Trophoblast cell (in vitro differentiated cells and primary cell): ENCODE measurements at regions not wholly inside any gene's neighbourhood (a gene's known extent, or its start where the extent isn't known, plus 50 kb on each side); places are given as distances from the start of the nearest gene placed in this dataset.
A peak's percentile ranks its signal among the peaks of the same experiment; 100 is the strongest.

ENCODE experiments used
- DNase-seq, 2 donors: peaks; one replicate each; pipeline ENCODE4 v3.0.0-alpha.2; 2016
- H2AFZ ChIP-seq: 2 replicates; pipeline ENCODE4 v1.6.1; 2013; ENCODE audit warnings: low read length, moderate library complexity, mild to moderate bottlenecking; ENCODE audit not compliant: insufficient read depth, poor library complexity
- H2AK5ac ChIP-seq: 2 replicates; pipeline ENCODE4 v1.6.1; 2013; ENCODE audit warnings: mild to moderate bottlenecking, low read length
- H2BK120ac ChIP-seq: 2 replicates; pipeline ENCODE4 v1.6.1; 2013; ENCODE audit warnings: low read length, mild to moderate bottlenecking, moderate library complexity; ENCODE audit not compliant: insufficient read depth, poor library complexity
- H2BK12ac ChIP-seq: 2 replicates; pipeline ENCODE4 v1.6.1; 2013; ENCODE audit warnings: mild to moderate bottlenecking, low read length, moderate library complexity
- H2BK5ac ChIP-seq: 2 replicates; pipeline ENCODE4 v1.6.1; 2013; ENCODE audit warnings: low read length, low read depth, moderate library complexity, mild to moderate bottlenecking; ENCODE audit not compliant: poor library complexity
- H3K14ac ChIP-seq: 2 replicates; pipeline ENCODE4 v1.6.1; 2013; ENCODE audit warnings: mild to moderate bottlenecking, low read length
- H3K18ac ChIP-seq: 2 replicates; pipeline ENCODE4 v1.6.1; 2013; ENCODE audit warnings: mild to moderate bottlenecking, low read length
- H3K23ac ChIP-seq: 2 replicates; pipeline ENCODE4 v1.6.1; 2013; ENCODE audit warnings: low read length
- H3K27ac ChIP-seq: 2 replicates; pipeline ENCODE4 v1.5.1; 2013; ENCODE audit warnings: low read depth, mild to moderate bottlenecking, inconsistent platforms, low read length, moderate library complexity
- H3K27me3 ChIP-seq: 2 replicates; pipeline ENCODE4 v1.6.1; 2013; ENCODE audit warnings: inconsistent platforms, mild to moderate bottlenecking, low read length, moderate library complexity; ENCODE audit not compliant: insufficient read depth
- H3K36me3 ChIP-seq, 2 experiments: 1 replicate in 1 of 2; 2 replicates in 1 of 2; pipeline ENCODE4 v1.6.1; 2013; ENCODE audit warnings: low read length in 2 of 2, mild to moderate bottlenecking in 2 of 2, moderate library complexity in 1 of 2; ENCODE audit not compliant: insufficient read depth in 2 of 2, control insufficient read depth in 1 of 2
- H3K4ac ChIP-seq: 2 replicates; pipeline ENCODE4 v1.6.1; 2013; ENCODE audit warnings: low read depth, mild to moderate bottlenecking, low read length, moderate library complexity
- H3K4me1 ChIP-seq, 2 experiments: 1 replicate in 1 of 2; 2 replicates in 1 of 2; pipeline ENCODE4 v1.6.1; 2013; ENCODE audit warnings: low read length in 2 of 2, mild to moderate bottlenecking in 2 of 2, moderate library complexity in 1 of 2; ENCODE audit not compliant: insufficient read depth in 2 of 2, control insufficient read depth in 1 of 2
- H3K4me2 ChIP-seq: 2 replicates; pipeline ENCODE4 v1.6.1; 2013; ENCODE audit warnings: inconsistent platforms, mild to moderate bottlenecking, low read length, moderate library complexity
- H3K4me3 ChIP-seq: 2 replicates; pipeline ENCODE4 v1.5.1; 2013; ENCODE audit warnings: mild to moderate bottlenecking, low read depth, low read length, inconsistent platforms
- H3K79me1 ChIP-seq: one replicate; pipeline ENCODE4 v1.6.1; 2013; ENCODE audit warnings: low read length
- H3K79me2 ChIP-seq: 2 replicates; pipeline ENCODE4 v1.6.1; 2013; ENCODE audit warnings: low read length, mild to moderate bottlenecking; ENCODE audit not compliant: control insufficient read depth, insufficient read depth, poor library complexity
- H3K9ac ChIP-seq: 2 replicates; pipeline ENCODE4 v1.6.1; 2013; ENCODE audit warnings: mild to moderate bottlenecking, low read length
- H3K9me3 ChIP-seq: 2 replicates; pipeline ENCODE4 v1.6.1; 2013; ENCODE audit warnings: low read depth, mild to moderate bottlenecking, control low read depth, inconsistent platforms, low read length; ENCODE audit not compliant: insufficient read depth
- H4K12ac ChIP-seq: 2 replicates; pipeline ENCODE4 v1.6.1; 2013; ENCODE audit warnings: low read depth, mild to moderate bottlenecking, low read length, moderate library complexity
- H4K8ac ChIP-seq: 2 replicates; pipeline ENCODE4 v1.6.1; 2013; ENCODE audit warnings: low read depth, mild to moderate bottlenecking, low read length, moderate library complexity
- H4K91ac ChIP-seq: one replicate; pipeline ENCODE4 v1.6.1; 2013; ENCODE audit warnings: low read depth, mild to moderate bottlenecking, low read length, moderate library complexity
- WGBS: extraction: QIAGEN DNeasy Blood & Tissue Kit; methylation state at CpG from one replicate; pipeline ENCODE4 v1.1.7; 2013; ENCODE audit warnings: missing lambda C conversion rate; ENCODE audit not compliant: insufficient read length, insufficient coverage; ENCODE audit errors: extremely low coverage; 5-methylcytosine and 5-hydroxymethylcytosine counted together

DNA sequence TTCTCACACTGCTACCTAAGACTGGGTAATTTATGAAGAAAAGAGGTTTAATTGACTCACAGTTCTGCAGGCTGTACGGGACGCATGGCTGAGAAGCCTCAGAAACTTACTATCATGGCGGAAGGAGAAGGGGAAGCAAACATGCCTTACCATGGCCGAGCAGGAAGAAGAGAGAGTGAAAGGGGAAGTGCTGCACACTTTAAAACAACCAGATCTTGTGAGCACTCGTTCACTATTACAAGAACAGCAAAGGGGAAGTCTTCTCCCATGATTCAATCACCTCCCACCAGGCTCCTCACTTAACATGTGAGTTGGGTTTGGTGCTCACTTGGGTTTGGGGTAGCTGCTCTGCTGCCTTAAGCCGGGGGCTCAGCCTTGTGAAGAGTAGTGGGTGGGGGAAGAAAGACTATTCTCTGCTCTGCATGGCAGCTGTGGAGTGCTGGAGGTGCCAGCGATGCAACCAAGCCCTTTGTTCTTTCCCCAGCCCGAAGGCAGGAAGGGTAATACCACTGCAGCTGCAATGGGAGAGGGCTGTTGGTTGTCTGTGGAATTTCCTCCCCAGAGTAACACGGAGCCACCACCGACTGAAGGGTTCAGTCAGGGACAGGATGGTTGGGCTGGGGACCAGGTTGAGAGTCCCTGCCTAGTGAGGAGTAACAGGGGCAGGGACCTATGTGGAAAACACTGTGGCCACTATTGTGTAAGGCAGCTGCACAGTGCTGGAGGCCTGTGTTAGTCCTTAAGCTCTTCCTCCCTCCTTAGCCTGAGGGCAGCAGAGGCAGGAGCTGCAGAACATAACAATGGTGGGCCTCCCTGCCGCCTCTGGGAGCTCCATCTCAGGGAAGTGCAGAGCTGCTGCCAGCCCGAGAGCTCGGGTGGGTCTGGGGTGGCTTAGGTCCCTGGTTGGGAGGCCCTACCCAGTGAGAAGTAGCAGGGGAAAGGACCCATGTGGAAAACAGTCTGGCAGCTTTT is 1262.5 kb downstream of the EFNB2 start:
- Histone ChIP-seq H4K8ac (no peak overlapping the region), H3K36me3 (no peaks in the 10 kb centered on the region), H3K18ac (no peak overlapping the region), H3K14ac (no peak overlapping the region), H2BK12ac (no peak overlapping the region), H2BK5ac (no peak overlapping the region), H3K4me1 (peaks cover 0 to 4% of the 10 kb centered on the region in 2 experiments), H3K4ac (no peak overlapping the region), H3K4me3 (no peak overlapping the region), H3K27ac (no peak overlapping the region), H2BK120ac (no peak overlapping the region), H3K79me2 (no peaks in the 10 kb centered on the region), H2AFZ (no peak overlapping the region), H4K12ac (no peak overlapping the region), H3K23ac (no peak overlapping the region), H2AK5ac (no peak overlapping the region), H3K4me2 (no peak overlapping the region), H3K79me1 (peaks cover 4% of the 10 kb centered on the region), H3K9me3 (peaks cover 2% of the 10 kb centered on the region), H3K27me3 (no peaks in the 10 kb centered on the region), H4K91ac (peak overlapping the region; percentile 1), H3K9ac (no peak overlapping the region)
- DNase-seq: no peak
- no CpG with 5 or more reads among the region's 13 CpGs for WGBS

GRCh38 chr13:105266615-105267014 is 1268.8 kb downstream of the EFNB2 start:
- DNase-seq: no peak
- H3K36me3 ChIP-seq: no peaks in the 10 kb centered on the region
- H4K8ac ChIP-seq: no peak overlapping the region
- H4K91ac ChIP-seq: no peak overlapping the region
- no peaks in the 10 kb centered on the region for H3K79me2 ChIP-seq
- H2BK5ac ChIP-seq: no peak overlapping the region
- no peak overlapping the region for H3K4me3 ChIP-seq
- no peaks in the 10 kb centered on the region for H3K79me1 ChIP-seq
- WGBS: no CpG with 5 or more reads among the region's 2 CpGs
- no peak overlapping the region for H2BK12ac ChIP-seq
- no peak overlapping the region for H3K4me2 ChIP-seq
- H2BK120ac ChIP-seq: no peak overlapping the region
- no peak overlapping the region for H3K4ac ChIP-seq
- no peak overlapping the region for H3K18ac ChIP-seq
- H4K12ac ChIP-seq: no peak overlapping the region
- no peak overlapping the region for H2AFZ ChIP-seq
- H3K9me3 ChIP-seq: peaks cover 2% of the 10 kb centered on the region
- H3K27ac ChIP-seq: no peak overlapping the region
- H3K23ac ChIP-seq: no peak overlapping the region
- H3K14ac ChIP-seq: no peak overlapping the region
- H3K9ac ChIP-seq: no peak overlapping the region
- no peaks in the 10 kb centered on the region for H3K27me3 ChIP-seq
- H3K4me1 ChIP-seq: no peaks in the 10 kb centered on the region
- H2AK5ac ChIP-seq: no peak overlapping the region

GRCh38 chr13:105262579-105262978 is 1272.9 kb downstream of the EFNB2 start:
- Histone ChIP-seq H4K91ac (no peak overlapping the region), H2BK120ac (no peak overlapping the region), H3K36me3 (no peaks in the 10 kb centered on the region), H3K79me1 (no peaks in the 10 kb centered on the region), H2BK5ac (no peak overlapping the region), H3K4me3 (no peak overlapping the region), H3K27me3 (no peaks in the 10 kb centered on the region), H4K8ac (no peak overlapping the region), H3K4me1 (no peaks in the 10 kb centered on the region), H3K9ac (no peak overlapping the region), H3K27ac (no peak overlapping the region), H2BK12ac (no peak overlapping the region), H4K12ac (no peak overlapping the region), H3K4me2 (no peak overlapping the region), H3K18ac (no peak overlapping the region), H2AK5ac (no peak overlapping the region), H3K4ac (no peak overlapping the region), H3K23ac (no peak overlapping the region), H3K9me3 (no peaks in the 10 kb centered on the region), H3K79me2 (no peaks in the 10 kb centered on the region), H2AFZ (no peak overlapping the region), H3K14ac (no peak overlapping the region)
- no CpG with 5 or more reads among the region's 2 CpGs for WGBS
- no peak for DNase-seq

- Histone ChIP-seq H3K36me3 (no peaks in the 10 kb centered on the region), H4K8ac (no peak overlapping the region), H3K4ac (no peak overlapping the region), H4K91ac (no peak overlapping the region), H2AFZ (no peak overlapping the region), H2AK5ac (no peak overlapping the region), H3K23ac (no peak overlapping the region), H3K4me2 (no peak overlapping the region), H3K9ac (no peak overlapping the region), H3K14ac (no peak overlapping the region), H3K27ac (no peak overlapping the region), H2BK120ac (no peak overlapping the region), H3K4me1 (no peaks in the 10 kb centered on the region), H2BK5ac (no peak overlapping the region), H4K12ac (no peak overlapping the region), H3K27me3 (no peaks in the 10 kb centered on the region), H3K4me3 (no peak overlapping the region), H3K18ac (no peak overlapping the region), H3K79me1 (no peaks in the 10 kb centered on the region), H3K79me2 (no peaks in the 10 kb centered on the region), H2BK12ac (no peak overlapping the region), H3K9me3 (no peaks in the 10 kb centered on the region)
- WGBS: no CpG with 5 or more reads among the region's 6 CpGs
- DNase-seq: no peak
These were observed 1276.0 kb downstream of the EFNB2 start for GRCh38 chr13:105259426-105259825.
